ENCODE measurements at regions not wholly inside any gene's neighbourhood (a gene's known extent, or its start where the extent isn't known, plus 50 kb on each side); places are given as distances from the start of the nearest gene placed in this dataset.
"Not testable (repeated sequence)": the region's sequence is repeated elsewhere in the genome, so short reads cannot be mapped to it uniquely, and the experiment has no call there.

DNA sequence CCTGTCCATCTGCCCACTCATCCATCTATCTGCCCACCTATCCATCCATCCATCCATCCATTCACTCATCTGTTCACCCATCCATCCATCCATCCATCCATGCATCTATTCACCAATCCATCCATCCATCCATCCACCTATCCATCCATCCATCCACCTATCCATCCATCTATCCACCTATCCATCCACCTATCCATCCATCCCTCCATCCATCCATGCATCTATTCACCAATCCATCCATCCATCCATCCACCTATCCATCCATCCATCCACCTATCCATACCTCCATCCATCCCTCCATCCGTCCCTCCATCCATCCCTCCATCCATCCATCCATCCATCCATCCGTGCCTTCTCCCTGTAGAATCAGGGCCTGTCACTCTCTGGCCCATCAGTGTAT is 341.9 kb upstream of the CDH5 start:
- POLR2A ChIA-PET (ENCODE audit: unreplicated experiment); H2BK20ac ChIP-seq (ENCODE audit: low read depth, low read length): not testable (repeated sequence)

More for the DNA sequence above, 341.9 kb upstream of the CDH5 start:
- H2BK120ac ChIP-seq (ENCODE audit: low read depth, low read length); in situ Hi-C loops (cut with MboI; ENCODE audit: low sequenced_read_pairs); CTCF ChIA-PET; H3K36me3 ChIP-seq (ENCODE audit: control insufficient read depth, insufficient read depth, low read length); H2AFZ ChIP-seq (replicated peaks; ENCODE audit: low read length, poor library complexity); H3K4ac ChIP-seq (ENCODE audit: low read depth, low read length); H3K23ac ChIP-seq (ENCODE audit: low read depth, low read length); H3K4me1 ChIP-seq (ENCODE audit: control insufficient read depth, insufficient read depth, low read length); H3K14ac ChIP-seq (replicated peaks; ENCODE audit: low read depth, low read length); H3K27ac ChIP-seq (ENCODE audit: insufficient read depth, low read length); H3K9me3 ChIP-seq (ENCODE audit: control insufficient read depth, insufficient read depth, low read length); H4K5ac ChIP-seq (ENCODE audit: low read depth, low read length); H3K9ac ChIP-seq (ENCODE audit: low read depth, low read length); H2AK5ac ChIP-seq (ENCODE audit: low read depth, low read length); BruUV-seq (replicated peaks); H3K4me3 ChIP-seq (ENCODE audit: insufficient read depth, low read depth, low read length); H4K8ac ChIP-seq (ENCODE audit: low read depth in 2 of 2, low read length in 2 of 2); H2AK9ac ChIP-seq (replicated peaks; ENCODE audit: low read depth, low read length, poor library complexity); H4K91ac ChIP-seq (ENCODE audit: insufficient read depth, low read depth, low read length); H2BK15ac ChIP-seq (ENCODE audit: low read depth, low read length); H3K56ac ChIP-seq (ENCODE audit: extremely low read depth, insufficient read depth, low read length); DNase-seq; H3K79me1 ChIP-seq (ENCODE audit: low read depth in 1 of 2, low read length in 2 of 2); H3K4me2 ChIP-seq (ENCODE audit: low read depth, low read length); H4K20me1 ChIP-seq (ENCODE audit: insufficient read depth, low read length); H3K18ac ChIP-seq (ENCODE audit: low read depth, low read length); intact Hi-C loops (cut with micrococcal nuclease); H2BK5ac ChIP-seq (ENCODE audit: low read depth, low read length, poor library complexity, severe bottlenecking); ATAC-seq (ENCODE audit: low read depth); H3K27me3 ChIP-seq (ENCODE audit: control insufficient read depth, insufficient read depth, low read length); dilution Hi-C loops (cut with HindIII; ENCODE audit: low sequenced_read_pairs, unreplicated experiment): not testable (repeated sequence)
- H3K9me1 ChIP-seq (ENCODE audit: insufficient read depth, low read length) = peaks cover 19% of the 10 kb centered on the region
- WGBS, 2 experiments (ENCODE audit: extremely low coverage in 2 of 2, insufficient read length in 1 of 2) = 100% methylated on average over 1 of the region's 2 CpGs; no CpG with 5 or more reads in 1 of the 2 experiments
